ENCODE measurements at regions not wholly inside any gene's neighbourhood (a gene's known extent, or its start where the extent isn't known, plus 50 kb on each side); places are given as distances from the start of the nearest gene placed in this dataset.

DNA sequence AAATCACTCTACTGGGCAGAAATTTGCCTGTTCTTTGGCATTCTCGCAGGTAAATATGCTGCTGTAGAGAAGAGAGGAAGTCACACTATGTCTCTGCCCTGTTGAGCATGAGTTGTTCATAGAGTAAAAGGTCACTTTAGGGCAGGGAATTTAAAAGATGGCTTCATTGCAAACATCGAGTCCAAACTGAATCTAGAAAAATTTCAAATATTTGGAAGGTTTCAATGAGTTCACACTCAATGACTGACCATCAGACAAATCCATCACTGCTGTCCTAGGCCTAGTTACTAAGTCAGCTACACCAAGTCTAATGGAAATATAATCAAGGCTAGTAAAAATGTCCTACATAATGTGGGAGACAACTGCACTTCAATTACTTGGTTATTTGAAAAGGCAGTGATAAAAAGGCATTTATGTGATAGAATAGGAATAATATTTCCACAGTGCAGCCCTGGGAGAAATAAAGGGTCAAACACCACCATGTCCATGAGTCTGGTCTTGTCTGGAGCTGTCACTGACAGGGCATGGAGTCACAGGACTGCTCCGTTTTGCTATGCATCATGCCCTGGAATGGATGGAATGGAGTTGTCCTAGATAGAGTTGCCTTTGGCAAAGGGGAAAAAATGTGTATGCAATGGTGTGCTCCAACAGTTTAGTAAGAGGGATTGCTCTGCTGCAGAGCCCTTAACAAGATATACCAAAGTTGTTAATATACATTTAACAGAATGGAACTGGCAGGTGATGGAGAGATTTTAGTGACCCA is 218.5 kb upstream of the DAPK1 start:
- no peak for DNase-seq (ENCODE audit: low spot score)

DNA sequence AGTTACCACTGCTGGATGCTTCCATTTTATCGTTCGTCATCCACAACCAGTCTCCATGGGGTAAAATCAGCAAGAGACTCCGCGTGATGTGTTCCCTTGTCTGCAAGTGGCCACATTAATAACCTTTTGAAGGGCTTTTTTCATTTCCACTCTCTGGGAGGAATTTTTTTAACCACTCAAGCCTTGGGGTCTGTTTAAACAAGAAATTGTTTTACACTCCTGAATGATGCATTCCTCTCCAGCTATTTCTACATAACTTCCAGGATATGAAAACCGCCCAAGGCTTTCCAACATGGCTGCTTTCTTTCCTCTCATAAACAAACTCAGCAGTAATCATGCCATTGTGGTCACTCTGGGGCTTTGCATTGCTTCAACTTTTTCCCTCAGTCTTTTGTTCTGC is 217.2 kb upstream of the DAPK1 start:
- no peak for DNase-seq (ENCODE audit: low spot score)

DNA sequence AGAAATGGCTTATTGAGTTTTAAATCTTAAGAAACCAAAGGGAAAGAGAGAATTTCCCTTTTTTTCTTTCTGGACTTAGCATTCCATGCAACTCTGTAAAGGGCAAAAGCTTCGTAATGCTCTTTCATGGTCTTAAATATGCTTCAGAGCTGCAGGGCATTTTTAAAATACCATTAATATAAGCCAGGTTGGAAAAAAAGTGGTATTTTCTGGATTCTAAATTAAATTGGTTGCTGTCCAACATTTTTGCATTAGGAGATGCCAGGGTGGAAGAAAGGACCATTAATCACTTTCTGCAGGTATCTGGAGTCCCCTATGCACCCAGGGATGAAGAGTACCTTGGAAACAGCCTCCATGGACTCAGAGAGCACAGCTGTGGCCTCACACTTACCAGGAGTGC is 215.1 kb upstream of the DAPK1 start:
- no peak for DNase-seq (ENCODE audit: low spot score)

DNA sequence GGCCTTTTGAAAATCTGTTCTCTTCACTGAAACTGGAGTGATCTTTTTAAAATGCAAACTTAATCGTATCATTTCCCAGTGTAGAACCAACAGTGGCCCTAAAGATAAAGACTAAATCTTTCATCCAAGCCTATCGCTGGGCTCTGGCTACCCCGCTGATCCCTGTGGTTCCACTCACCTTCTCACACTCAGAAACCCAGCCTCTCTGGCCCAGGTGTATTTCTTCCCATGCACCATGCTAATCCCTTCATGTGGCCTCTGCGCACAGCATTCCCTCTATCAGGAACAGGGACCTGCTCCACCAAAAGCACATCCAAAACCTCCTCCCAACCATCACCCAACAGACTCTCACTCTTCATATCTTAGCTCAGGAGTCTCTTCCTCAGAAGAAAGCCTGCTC is 214.1 kb upstream of the DAPK1 start:
- DNase-seq (ENCODE audit: low spot score) = no peak

DNA sequence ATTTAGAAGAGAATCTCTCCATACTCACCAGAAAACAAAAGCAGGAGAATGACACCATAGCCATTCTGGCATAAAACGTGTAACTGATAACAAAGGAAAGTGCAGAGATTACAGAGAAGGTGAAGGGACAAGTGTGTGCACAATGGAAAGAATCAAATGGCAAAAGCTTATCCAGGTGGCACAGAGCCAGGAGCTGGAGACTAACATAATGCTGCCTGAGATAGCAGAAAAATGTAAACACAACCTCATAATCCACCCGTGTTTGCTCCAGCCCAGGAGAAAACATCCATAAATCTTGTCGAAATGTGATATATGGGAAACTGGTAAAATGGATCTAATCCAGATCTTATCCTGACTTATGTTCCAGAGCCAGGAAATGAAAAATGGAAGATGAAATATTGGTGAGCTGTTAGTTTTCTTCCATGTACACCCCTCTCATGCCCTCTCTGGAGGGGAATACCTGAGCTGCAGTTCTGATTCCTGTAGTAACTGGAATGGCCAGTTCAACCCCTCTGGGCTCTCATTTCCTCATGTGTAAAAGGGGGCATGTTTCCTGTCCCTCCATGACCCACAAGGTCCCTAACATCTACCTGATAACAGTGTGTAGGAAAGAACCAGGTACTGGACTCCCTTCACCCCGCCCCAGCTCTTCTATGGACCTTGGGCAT is 212.3 kb upstream of the DAPK1 start:
- DNase-seq (ENCODE audit: low spot score) = no peak

DNA sequence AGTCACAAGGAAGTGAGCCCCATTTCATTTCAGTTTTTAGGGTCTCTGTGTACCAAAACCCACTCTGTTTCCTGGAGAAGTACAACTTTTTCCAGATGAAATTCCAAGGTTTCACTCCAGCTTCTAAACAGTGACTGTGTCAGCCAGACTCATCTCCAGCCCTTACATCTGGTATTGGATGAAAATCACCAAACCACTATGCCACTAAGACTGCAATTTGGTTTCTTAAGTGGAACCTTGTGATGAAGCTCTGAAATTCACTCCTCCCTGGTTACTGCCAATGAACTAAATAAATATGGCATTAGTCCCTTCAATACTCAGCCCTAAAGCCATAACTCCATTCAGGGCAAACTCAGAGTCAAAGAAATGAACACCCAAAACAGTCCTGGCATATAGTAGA is 211.2 kb upstream of the DAPK1 start:
- no peak for DNase-seq (ENCODE audit: low spot score)

DNA sequence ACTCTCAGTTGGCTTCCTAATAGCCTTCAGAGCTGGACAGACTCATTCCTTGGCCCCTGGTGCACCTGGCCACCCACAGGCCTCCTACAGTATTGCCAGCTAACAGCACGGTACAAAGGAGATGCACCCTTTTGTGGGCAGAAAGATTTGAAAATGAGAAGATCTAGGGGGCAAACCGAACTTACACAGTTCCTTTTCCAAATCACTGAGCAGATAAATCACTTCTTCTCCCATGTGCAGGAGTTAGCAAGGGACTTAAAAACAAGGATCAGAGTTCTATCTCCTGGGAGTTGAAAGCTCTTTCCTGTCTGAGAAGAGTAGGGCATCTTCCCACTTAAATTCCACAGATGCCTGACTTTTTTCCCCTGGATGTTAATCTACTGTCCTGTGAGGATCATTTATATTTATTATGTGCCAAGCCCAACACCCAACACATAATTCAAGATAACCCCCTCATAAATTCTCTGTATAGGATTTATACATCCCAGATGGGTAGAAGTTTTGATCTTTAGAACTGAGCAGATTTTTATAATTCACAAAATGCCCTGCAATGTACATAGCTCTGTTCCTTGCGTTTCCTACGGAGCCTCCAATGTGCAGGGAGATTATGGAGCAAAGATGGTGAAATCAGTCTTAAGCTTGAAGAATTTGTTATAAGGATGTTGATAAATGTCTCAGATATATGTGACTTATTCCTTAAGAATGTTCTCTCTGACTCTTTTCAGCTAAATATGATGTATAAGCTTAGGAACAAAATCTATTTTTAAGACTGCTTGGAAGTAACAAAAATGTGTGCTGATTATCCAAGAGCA is 207.2 kb upstream of the DAPK1 start:
- no peak for DNase-seq (ENCODE audit: low spot score)

DNA sequence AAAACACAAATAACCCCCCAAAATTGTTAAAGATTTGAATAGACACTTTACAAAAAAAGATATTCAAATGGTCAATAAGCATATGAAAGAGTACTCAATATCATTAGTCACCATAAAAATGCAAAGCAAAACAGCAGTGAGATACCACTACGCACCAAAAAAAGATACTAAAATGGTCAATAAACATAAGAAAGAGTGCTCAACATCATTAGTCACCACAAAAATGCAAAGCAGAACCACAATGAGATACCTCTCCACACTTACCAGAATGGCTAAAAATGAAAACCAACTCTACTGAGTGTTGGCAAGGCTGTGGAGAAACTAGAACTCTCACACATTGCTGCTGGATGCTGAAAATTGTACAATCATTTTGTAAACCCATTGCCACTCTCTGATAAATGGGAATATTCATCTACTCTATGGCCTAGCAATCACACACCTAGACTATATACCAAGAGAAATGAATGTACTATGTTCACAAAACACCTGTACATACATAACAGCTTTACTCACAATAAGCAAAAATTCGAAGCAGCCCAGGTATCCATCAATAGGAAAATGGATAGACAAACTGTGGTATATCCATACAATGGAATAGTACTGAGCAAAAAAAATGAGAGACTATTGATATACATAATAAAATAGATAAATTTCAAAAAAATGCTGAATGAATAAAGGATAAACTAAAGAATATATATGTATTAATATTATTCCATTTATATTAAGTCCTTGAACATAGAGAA is 205.0 kb upstream of the DAPK1 start:
- DNase-seq (ENCODE audit: low spot score) = no peak

DNA sequence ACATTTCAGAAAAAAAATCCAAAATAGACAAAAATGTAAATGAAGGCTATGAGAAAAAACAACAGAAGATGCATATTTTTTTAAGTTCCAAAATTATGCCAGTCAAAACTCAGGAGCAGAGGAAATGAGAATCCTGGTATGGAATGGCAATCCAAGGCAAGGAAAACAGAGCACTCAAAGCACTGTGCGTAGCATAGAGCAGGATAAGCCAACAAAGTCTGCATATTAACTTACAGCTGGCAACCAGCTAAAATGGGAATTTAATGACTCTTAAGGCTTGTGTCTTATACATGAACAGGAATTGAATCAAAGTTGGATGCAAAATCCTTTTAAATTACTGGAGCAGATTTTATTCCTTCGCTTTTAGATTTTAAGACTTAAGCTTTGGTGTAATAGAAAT is 203.5 kb upstream of the DAPK1 start:
- no peak for DNase-seq (ENCODE audit: low spot score)

DNA sequence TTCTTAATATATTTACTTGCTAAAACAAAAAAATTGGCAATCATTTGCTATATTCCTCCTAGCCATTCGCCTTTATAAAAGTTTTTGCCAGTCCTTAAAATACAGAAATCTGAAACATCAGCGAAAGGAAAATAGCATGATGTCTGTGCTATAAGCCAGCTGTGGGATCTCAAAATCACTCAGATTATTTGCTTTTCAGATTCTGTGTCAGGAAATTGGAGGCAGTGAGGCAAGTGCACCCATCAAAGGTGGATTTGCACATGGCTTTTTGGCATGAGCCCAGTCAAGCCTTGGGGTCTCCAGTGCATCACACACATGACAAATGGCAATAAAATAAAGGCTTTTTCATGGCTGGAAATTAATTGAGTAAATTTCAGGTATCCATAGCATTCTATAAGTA is 196.8 kb upstream of the DAPK1 start:
- DNase-seq (ENCODE audit: low spot score) = no peak

DNA sequence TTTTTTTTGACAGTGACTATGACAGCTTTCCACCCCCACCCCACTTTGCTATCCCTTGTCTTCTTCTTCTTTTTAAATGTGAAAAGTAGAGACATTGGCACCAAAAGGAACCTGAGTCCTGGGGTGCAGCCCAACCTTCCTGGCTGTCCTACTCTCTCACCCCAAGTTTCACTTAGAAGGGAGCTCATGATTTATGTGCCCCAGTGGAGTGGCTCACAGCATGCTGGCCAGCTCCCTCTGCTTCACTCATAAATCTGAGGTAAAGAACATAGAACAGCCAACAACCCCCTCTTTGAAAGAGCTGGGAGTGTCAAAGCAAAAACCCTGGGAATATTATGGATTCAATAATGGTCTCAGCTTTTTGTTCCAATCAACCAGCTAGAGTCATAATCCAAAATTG is 196.3 kb upstream of the DAPK1 start:
- DNase-seq (ENCODE audit: low spot score) = no peak

DNA sequence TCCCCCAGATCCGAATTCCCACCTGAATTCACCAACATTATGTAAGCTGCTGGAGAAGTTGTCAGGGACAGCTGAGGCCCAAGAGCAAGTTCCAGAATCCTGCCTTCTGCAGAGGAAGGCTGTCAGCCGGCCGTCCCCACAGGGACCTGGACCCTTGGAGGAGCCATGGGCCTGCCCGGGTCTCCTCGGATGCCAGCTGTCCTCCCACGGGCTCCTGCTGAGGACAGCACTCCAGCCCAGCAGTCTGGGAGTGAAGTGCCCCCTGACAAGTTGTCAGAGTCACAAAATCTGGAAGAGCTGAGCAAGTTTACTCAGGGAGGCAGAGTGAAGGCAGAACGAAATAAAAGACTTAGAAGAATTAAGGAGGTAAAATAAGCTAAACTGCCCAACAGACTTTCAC is 192.5 kb upstream of the DAPK1 start:
- DNase-seq (ENCODE audit: low spot score) = no peak

DNA sequence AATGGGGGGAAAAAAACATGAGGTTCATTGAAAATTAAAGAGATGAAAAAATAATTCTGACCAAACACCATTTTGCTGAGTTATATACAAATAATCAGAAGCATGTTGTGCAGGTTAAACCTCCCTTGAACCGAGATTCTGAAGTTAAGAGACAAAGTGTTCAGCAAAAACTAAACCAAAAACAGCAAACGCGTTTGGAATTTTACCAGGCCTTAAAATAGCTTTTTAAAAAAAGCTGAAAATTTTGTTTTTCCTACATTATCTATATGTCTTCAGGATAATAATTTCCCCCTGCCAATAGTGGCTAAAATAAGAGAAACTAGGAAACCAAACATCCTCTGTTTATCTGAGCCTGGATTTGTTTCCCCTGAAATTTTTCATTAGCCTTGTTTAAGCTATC is 191.7 kb upstream of the DAPK1 start:
- DNase-seq (ENCODE audit: low spot score) = no peak

DNA sequence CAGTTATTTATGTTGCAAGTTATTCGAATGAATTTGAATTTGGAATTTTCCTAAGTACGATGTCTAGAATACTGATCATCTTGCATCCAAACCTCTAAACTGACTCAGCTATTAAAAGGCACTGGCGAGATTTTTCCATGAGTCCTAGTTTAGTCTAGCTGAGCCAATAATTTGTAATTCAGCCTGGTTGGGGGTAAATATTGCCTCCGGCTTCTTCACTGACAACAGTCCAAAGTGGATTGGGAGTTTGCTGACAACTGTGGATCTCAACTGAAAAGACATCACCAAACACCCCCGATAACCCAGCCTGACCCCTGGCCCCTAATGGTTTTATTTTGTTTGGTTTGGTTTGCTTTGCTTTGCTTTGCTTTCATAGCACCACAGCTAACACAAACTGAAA is 189.8 kb upstream of the DAPK1 start:
- DNase-seq (ENCODE audit: low spot score) = no peak

DNA sequence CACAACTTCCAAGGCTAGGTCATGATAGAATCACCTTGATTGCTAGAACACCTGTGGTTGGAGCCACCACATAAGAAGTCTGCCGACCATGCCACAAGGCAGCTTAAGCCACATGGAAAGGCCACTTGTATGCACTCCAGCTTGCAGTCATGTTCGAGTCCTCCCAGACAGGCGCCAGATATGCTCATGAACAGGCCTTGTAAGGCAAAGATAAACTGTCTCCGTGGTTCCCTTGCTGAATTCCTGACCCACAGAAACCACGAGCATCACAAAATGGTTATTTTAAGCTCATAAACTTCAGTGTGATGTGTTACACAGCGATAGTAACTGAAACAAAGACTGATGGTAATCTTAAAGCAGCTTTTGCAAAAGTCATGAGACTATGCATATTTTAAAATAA is 188.4 kb upstream of the DAPK1 start:
- DNase-seq (ENCODE audit: low spot score) = no peak

DNA sequence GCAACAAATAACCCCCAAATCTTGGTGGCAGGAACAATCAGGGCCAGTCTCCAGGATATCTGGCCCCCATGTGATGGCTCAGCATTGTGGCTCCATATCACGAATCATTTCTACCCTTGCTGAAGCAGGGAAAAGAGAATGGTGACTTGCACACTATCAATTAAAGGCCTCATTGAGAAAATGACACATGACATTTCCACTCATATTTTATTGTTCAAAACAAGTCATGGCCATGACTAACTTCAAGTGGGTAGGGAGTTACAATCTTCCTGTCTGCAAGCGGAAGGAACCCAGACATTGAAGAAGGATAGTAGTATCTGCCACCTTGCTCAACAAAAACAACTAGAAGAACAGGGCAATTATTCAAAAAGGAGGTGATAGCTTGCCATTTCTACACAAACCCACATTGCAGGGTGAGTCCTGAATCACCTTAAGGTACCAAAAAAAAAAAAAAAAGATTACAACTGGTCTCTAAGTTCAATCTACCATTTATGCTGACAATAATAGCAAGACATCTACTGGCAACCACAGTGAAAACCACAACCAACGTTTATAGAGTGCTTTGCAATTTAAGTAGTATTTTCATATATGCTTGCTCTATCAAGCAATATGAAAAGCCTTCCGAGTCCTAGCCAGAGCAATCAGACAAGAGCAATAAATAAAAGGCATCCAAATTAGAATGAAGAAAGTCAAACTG is 186.7 kb upstream of the DAPK1 start:
- no peak for DNase-seq (ENCODE audit: low spot score)

DNA sequence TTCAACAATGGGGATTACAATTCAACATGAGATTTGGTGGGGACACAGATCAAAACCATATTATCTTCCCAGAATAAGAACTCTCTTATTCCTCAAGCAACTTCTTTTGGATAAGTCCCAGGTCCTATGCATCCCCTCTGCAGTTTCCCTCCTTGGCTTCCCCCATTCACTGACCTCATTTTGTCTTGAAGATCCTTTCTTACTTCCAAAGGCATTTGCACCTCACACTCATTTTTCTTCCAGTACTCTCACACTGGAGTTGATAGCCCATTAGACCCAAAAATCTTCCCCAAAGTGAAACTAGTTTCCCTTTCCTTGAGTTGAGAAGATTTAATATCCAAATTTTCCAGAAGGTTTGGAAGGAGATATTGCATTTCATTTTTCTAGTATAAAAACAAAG is 178.0 kb upstream of the DAPK1 start:
- DNase-seq (ENCODE audit: low spot score) = no peak

DNA sequence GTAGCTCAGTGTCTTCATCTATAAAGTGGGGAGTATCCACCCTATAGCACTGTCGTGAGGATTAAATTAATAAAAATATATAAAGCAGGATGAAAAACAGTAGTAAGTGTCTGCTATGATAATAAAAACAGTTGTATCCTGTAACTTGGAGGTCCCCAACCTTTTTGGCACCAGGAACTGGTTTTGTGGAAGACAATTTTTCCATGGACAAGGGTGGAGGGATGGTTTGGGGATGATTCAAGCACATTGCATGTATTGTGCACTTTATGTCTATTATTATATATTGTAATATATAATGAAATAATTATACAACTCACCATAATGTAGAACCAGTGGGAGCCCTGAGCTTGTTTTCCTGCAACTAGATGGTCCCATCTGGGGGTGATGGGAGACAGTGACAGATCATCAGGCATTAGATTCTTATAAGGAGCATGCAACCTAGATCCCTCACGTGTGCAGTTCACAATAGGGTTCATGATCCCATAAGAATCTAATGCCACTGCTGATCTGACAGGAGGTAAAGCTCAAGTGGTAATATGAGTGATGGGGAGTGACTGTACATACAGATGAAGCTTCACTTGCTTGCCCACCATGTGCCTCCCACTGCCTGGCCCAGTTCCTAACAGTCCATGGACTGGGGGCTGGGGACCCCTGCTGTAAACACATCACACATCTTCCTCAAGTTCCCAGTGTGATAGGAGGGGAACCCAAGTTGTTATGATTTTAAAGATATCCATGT is 177.4 kb upstream of the DAPK1 start:
- no peak for DNase-seq (ENCODE audit: low spot score)

DNA sequence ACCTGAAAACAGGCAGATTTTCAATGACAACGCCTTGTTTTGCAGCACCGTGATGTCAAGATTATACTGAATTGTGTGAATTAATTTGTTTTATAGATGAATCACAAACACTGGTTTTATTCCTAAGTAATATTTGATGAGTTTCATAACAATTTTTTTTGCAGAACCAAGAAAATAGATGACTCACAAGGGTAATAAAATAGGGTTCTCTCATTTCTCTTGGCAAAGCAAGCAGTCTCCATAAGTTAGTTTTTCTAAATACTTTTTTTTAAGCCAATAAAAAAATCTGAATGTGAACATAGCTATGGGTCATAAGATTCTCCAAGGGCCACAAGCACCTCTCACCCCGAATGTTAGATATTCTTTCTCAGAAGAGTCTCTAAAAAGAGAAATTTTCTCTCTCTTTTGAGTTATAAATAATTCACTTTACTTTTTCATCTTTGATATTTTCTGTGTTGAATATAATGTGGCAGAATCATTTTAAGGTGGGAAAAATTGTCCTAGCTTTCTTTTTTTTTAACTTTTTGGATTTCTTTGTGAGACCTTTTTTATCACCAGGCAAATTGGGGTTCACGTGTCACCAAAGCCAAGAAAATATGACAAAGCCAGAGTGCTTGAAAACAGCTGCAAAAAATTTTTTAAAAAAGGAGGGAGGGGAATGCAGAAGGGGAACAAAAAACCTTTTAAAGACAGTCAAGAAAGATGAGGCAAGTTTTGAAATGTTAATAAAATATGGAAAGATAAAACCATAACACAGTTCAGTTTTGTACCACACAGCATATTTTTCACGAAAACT is 174.6 kb upstream of the DAPK1 start:
- DNase-seq (ENCODE audit: low spot score) = no peak

DNA sequence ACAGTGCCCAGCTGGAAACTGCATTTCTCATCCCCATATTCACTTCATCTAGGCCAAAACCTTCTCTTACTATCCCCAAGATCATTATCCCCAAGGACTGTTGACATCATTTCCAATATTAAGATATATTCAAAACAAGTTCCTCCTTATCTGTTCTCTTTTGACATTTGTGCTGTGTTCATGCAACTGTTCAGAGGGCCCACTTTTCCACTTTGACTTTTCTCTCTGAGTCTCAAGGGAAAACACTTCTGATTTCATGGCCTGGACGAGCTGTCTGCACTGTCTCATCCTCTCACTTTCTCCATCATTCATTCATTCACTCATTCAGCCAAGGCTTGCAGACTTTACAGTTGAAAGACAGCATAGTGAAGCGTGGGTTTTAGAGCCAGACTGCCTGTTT is 173.7 kb upstream of the DAPK1 start:
- DNase-seq (ENCODE audit: low spot score) = no peak
